OCI-M1 (cell line): ENCODE measurements at regions not wholly inside any gene's neighbourhood (a gene's known extent, or its start where the extent isn't known, plus 50 kb on each side); places are given as distances from the start of the nearest gene placed in this dataset.
"Not testable (repeated sequence)": the region's sequence is repeated elsewhere in the genome, so short reads cannot be mapped to it uniquely, and the experiment has no call there.

ENCODE experiments used
- DNase-seq: peaks from one replicate; lab custom pipeline; 2025; lab: John Stamatoyannopoulos, UW

DNA sequence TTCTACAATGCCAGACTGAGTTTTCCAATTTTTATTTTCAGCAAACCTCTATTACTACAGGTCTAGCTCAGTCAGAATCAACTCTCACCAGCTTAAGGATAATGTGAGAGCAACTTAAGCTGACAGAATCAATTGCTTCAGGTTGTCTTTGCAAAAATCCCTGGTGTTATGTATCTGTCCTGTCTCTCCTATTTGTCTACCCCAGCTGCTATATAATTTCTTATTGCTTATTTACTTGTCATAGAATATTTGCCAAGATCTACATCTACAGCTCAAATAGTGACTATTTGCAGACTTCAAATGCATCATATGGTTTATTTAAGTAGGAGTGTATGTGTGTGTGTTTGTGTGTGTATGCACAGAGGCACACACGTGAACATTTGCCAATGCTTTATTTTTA lies 54.1 kb downstream of the FOXG1 start:
- DNase-seq, result no peak

DNA sequence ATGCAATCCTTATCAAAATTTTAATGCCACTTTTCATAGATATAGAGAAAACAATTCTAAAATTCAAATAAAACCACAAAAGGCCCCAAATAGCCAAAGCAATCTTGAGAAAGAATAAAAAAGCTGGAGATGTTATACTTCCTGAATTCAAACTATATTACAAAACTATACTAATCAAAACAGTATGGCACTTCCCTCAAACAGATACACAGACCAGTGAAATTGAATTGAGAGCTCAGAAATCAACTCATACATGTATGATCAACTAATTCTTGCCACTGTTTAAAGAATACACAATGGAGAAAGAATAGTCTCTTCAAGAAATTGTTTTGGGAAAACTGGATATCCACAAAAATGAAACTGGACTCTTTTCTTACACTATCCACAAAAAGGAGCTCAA lies 55.4 kb downstream of the FOXG1 start:
- DNase-seq, result peak; percentile 1

DNA sequence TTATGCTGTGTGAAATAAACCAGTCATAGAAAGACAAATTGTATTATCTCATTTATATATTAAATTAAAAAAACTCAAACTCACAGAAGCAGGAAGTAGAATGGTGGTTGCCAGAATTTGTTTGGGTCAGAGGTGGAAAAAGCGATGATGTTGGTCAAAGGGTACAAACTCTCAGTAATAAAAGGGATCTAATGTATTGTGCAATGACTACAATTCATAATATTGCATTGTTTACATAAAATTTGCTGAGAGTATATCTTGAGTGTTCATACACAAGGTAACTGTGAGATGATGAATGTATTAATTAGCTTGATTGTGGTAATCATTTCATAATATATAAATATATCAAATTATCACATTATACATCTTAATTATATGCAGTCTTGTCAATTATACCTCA lies 56.7 kb downstream of the FOXG1 start:
- DNase-seq, result no peak

DNA sequence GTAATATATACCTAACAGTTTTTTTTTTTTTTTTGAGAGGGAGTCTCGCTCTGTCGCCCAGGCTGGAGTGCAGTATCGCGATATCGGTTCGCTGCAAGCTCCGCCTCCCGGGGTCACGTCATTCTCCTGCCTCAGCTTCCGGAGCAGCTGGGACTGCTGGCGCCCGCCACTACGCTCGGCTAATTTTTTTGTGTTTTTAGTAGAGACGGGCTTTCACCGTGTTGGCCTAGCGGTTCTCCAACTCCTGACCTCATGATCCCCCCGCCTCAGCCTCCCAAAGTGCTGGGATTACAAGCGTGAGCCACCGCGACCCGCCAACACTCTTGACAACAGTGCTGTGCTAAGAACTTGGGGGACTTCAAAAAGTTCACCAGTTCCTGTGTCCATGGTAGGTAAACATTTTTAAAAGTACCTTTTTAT lies 63.5 kb downstream of the FOXG1 start:
- no peak for DNase-seq

DNA sequence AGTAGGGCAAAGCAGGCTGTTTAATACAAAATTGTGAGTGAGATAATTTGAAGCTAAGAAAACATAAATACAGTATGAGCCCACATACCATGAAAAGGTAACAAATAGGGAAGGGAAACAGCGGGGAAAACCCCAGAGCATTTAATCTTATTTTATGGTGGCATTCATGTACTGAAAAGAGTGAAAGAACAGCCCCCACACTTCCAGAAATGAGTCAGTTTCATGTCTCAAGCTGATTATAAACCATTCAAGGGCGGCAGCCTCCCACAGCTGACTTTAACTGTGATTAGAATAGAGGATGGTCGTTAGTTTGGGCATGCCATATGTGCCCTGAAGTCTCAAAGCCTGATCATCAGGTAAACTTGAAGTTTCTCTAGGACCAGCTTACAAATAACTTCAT lies 64.5 kb downstream of the FOXG1 start:
- peak; percentile 58 for DNase-seq

DNA sequence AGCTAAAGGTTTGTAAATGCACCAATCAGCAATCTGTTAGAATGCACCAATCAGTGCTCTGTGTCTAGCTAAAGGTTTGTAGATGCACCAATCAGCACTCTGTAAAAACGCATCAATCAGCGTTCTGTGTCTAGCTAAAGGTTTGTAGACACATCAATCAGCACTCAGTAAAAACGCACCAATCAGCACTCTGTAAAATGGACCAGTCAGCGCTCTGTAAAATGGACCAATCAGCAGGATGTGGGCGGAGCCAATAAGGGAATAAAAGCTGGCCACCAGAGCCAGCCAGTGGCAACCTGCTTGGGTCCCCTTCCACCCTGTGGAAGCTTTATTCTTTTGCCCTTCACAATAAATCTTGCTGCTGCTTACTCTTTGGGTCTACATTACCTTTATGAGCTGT lies 76.0 kb downstream of the FOXG1 start:
- DNase-seq, result not testable (repeated sequence)

DNA sequence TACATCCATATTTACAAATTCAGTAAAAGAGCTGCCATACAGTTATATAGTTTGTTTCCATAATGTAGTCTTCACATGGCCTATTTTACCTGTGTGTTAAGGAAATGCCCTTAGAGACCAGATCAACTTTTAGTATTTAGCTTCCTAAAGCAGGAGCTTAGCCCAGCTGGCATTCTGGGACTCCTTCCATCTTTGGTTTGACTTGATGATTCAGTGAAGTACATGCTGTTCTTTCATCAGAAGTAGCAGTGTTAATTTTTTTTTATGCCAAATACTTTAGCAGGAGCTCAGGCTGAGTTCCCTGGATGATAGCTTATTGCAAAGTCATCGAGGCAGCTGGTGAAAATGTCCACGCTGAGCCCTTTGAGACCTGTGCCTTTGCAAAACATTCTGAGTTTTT lies 101.0 kb downstream of the FOXG1 start:
- DNase-seq, result no peak

DNA sequence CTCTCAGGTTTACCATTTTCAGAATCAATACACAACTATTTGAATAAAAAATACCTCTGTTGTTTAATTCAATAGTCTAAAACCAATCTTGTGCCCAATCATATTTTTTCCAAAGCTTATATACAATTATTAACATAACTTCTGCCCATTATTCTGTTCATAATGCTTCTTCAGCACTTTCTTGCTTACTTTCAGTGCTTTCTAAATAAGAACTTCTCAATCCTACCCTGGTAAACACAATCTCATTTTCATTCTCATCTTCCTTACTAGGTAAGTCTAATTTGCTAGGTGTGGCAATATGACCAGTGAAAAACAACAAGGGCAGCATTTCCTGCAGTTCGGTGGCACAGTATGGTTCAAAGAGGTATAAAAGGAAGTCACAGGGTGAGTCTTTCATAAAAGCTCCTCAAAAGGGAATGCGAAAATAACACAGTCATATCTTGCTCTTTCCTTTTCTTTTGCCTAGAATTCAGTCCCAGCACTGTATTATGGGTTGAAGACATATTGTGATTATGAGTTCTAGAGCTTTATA lies 103.5 kb downstream of the FOXG1 start:
- no peak for DNase-seq

DNA sequence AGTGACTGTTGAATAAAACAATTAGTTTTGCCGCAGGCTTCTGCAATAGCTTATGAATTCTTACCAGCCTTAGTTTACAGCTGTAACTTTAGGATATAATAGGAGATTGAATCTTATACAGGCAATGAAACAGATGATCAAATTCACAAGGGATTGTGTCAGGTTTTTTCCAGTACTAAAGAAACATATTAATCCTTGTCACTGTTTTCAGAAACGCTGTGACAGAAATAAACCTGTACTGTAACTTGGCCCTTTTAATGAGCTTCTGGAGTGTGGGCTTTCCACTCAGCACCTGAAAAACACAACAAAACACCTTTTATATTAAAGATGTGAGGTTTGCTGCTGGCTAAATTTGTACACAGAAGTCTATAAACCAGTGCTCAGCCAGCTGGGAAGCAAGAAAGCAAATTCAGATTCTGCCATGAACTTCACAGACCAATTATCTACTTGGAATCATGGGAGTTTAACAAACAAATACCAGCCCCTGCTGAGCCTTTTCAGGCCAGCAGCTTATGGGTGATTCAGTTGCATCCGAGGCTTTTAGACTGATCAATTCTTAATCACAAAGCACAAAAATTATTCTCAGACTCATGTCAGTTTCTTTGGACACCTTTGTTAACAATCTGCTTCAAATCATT lies 109.5 kb downstream of the FOXG1 start:
- peak; percentile 3 for DNase-seq

DNA sequence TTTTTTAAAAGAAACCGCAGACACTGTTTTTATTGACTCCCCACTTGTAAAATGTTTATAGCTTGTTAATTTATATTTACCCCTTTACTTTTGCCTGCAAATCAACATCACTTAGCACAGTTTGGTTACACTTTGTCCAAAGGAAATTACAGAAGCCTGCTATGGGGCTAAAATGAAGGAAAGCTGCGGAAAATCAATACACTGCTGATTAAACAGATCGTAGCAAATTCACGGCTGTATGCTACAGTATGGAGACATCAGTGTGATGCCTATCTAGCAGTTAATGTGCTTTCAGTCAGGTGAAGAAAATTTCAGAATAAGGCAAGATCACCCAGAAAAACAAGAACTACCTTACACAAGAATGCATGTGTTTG lies 110.0 kb downstream of the FOXG1 start:
- DNase-seq, result no peak

DNA sequence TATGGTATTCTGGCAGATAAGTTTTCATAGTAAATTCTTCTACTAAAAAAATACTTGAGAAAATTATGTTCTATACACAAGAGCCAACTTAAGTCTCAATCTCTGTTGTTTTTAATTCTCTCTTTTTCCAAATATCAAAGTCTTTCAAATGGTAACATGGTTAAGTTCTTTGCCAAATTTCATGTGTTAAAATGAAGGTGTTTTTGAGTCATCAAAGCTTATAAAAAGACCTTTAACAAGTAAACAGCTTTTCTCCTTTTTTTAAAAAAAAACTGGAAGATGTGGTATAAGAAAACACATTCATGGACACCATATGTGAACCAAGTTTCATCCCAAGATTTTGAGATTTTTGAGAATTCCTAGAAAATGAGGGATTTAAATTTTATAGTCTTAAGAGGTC lies 111.3 kb downstream of the FOXG1 start:
- no peak for DNase-seq

DNA sequence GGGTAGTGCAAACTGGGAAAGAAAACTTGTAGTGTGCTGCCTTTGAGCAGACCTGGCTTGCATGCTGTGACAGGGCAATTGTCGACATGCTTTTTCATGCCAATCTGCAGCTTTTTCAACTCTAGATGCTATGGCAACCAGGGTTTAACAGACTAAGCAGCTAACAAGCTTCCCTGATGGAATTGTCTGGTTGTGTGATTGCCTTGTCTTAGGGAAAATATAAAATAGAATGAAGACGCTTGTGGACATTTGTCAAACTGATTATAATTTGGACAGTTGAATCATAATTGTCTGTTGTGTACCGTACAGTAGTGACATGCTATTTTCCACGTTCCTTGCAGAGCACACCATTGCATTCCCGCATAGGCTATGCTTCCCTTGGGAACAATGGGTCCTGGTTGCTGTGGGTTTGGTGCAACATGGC lies 113.0 kb downstream of the FOXG1 start:
- no peak for DNase-seq

DNA sequence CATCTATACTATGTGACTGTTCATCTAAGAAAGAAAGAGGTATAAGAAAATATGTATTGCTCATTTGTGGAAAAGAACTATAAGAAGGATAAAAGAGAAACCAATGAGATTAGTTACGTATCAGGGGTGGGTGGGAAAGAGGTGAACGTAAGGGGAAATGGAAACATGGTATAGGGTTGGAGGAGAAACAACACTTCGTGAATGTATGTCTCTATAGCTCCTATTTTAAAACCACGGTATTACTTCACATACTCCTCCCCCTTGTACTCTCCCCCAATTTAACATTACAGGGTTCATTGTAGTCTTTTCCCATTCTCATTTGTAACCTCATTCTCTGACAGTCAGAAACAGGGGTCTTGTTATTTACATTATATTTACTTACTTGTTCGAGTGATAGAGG lies 120.4 kb downstream of the FOXG1 start:
- DNase-seq, result no peak

DNA sequence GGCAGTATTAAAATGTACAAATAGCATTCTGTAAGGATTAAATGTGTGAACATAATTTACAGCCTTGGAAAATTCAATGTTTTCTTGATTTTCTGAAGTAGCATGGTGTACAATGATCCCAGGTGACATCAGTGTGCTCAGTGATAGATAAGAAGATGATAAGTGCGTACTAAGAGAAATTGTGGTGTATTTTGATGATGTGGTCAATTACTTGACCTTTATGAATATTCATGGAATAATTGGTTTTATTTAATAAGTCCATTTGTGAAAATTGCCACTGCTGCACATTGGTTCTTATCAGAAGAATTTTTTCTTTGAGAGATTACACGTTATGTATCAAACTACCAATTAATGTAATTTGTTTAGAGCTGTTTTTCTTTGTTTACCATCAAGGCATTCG lies 128.8 kb downstream of the FOXG1 start:
- no peak for DNase-seq

DNA sequence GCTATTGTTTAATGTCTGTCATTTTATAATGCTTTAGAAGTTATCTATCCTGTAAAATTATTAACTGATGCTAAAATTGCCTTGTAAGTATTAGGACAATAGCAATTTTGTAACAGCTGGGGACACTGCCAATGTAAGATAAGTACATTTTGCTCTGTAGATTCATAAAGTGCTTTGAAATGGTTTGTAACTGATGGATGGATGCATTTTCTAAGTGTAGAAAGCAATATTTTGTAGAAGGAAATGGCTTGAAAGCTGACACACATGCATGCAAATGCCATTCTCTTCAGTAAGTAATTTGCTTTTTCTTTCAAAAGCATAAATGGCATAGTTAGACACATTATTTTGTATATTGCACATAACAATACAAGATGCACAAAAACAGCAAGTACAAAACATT lies 129.8 kb downstream of the FOXG1 start:
- DNase-seq, result no peak

DNA sequence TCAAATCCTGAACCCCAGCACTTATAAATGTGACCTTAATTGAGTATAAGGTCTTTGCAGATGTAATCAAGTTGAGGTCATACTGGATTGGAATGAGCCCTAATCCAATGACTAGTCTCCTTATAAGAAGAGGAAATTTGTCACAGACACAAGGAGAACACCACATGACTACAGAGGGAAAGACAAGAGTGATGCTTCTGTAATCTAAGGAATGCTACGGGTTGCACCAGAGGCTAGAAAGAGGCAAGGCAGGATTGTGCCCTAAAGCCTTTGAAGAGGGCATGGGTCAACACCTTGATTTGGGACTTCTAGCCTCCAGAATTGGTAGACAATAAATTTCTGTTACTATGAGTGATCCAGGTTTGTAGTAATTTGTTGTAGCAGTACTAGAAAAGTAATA lies 135.0 kb downstream of the FOXG1 start:
- no peak for DNase-seq

DNA sequence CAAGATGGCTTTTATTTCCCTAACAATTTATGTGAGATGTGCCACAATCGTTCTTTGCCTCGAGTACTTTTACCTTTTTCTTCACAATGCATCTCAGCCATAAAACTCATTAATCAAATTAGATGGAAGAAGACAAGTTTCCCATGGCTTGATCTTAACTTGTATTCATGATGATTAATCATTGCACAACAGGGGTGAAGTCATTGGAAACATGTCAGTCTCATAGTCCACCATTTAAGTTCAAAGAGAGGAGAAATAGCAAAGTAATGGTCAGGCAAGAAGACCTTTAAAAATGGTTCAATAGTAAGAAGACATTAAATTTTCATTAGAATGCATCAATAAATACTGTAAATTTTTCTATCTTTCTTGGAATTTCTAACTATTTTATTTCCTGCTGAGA lies 136.3 kb downstream of the FOXG1 start:
- no peak for DNase-seq

DNA sequence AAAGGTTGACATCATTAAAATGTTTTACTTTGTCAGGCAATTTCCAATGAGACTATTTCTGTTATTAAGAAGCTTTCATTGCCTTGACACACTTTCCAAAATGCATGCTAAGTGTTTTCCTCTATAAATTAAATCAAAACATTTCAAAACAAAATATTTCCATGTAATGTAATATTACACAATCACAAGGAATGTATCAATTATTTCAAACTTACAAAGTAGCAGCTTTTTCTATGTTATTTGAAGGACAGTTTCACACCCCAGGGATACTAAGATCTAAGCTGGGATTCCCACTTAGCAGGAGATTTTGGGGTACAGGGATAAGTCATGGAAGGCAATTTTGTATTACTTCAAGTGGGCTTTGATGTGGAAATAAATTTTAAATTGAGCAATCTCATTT lies 144.9 kb downstream of the FOXG1 start:
- no peak for DNase-seq

DNA sequence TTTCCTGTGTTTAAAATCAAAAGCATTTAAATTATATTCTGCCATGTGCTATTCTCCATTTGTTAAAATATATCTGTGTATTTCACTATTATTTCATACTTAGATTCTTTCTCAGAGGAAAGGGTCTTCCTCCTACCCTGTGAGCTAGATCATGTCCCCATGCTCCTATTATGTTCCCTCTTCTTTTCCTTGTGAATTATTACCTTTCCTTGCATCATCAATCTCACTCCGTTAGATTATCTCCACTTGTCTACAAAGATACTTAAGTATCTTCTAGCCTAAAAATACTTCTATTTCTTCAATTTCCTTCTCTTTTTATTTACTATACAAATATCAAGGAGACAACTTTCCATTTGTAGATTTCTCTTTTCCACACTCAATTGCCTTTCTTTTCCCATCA lies 146.5 kb downstream of the FOXG1 start:
- DNase-seq, result no peak

DNA sequence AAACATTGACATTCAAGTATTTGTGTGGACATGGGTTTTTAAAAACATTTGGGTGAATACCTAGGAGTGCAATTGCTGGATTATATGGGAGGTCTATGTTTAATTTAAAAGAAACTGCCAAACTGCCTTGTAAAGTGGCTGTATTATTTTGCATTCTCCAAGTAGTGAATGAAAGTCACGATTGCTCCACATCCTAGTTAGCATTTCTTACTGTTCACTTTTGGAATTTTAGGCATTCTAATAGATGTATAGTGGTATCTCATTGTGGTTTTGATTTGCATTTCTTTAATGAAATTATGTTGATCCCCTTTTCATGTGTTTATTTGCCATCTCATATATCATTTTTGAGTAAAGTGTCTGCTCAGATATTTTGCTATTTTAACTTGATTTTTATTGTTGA lies 159.5 kb downstream of the FOXG1 start:
- DNase-seq, result no peak

DNA sequence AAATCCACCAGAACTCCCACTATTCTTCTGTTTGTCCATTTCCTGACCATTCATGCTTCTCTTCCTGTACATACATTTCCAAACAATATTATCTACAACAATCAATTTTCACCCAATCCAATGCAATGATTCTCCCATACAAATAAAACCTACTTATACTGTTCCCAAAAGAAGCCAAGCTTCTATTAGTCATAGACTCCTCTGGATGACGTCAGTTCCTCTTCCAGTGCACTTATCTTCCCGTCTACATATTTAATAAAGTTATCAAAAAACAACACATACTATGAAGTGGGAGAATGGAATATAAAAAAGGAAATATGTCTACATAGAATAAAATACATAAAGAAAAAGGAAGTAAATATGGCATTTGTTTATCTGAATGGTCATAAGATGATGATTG lies 165.4 kb downstream of the FOXG1 start:
- DNase-seq, result peak; percentile 25

DNA sequence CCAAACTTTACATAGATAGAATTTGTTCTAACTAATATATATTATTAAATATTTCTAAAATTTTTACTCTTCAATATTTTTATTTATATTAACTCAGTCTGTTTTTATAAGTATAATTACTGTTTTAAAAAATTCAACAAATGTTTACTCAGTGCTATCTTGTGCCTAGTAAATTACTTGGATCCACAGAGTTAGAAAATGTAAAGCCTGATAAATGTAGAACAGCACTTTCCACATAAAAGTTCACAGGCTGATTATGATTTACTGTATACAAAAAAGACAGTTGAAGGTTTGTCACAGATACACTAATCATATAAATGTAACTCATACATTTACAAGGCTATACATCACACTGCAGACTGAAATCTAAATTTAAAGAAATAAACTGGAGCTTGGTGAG lies 170.0 kb downstream of the FOXG1 start:
- no peak for DNase-seq

DNA sequence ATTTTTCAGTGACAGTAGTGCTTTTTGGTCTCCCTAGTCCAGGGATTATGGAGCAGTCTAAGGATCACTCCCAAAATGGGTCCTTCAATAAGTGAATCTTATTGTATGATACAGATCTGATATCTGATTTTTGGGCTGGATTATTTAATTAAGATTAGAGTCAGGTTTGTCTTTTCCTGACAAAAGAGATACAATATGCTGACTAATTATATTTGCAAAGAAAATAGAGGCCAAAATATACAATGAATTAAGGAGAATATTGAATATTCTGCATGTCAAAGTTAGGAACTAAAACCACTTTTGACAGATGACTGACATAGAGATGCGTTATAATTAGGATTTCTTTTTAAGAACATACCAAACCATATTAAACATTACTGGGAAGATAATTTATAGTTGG lies 175.2 kb downstream of the FOXG1 start:
- no peak for DNase-seq

DNA sequence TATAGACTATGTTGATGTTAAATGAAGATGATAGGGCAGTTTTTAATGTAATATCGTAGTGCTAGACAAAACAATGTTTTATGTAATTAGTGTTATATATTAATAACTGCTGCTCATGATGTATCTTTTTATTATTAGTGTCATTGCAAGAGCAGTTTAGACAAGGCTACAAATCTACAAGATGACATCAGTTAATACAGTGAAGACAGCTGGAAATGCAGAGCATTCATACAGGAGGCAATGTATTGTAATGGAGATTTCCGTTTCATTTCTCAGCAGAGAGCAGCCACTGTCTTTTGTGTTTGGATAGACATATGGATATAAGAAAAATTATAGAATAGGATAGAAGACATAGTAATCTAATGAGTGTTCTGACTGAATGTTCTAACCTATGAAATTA lies 178.0 kb downstream of the FOXG1 start:
- no peak for DNase-seq

DNA sequence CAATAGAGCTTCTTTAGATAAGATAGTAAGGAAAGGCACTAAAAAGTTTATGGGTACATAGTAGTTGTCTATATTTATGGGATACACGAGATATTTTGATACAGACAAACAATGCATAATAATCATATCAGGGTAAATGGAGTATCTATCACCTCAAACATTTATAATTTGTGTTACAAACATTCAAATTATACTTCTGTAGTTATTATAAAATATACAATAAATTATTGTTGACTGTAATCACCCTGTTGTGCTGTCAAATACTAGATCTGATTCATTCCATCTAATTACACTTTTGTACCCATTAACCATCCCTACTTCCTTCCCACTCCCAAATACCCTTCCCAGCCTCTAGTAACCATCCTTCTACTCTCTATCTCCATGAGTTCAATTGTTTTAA lies 179.7 kb downstream of the FOXG1 start:
- no peak for DNase-seq
